ENCODE measurements at regions not wholly inside any gene's neighbourhood (a gene's known extent, or its start where the extent isn't known, plus 50 kb on each side); places are given as distances from the start of the nearest gene placed in this dataset.

DNA sequence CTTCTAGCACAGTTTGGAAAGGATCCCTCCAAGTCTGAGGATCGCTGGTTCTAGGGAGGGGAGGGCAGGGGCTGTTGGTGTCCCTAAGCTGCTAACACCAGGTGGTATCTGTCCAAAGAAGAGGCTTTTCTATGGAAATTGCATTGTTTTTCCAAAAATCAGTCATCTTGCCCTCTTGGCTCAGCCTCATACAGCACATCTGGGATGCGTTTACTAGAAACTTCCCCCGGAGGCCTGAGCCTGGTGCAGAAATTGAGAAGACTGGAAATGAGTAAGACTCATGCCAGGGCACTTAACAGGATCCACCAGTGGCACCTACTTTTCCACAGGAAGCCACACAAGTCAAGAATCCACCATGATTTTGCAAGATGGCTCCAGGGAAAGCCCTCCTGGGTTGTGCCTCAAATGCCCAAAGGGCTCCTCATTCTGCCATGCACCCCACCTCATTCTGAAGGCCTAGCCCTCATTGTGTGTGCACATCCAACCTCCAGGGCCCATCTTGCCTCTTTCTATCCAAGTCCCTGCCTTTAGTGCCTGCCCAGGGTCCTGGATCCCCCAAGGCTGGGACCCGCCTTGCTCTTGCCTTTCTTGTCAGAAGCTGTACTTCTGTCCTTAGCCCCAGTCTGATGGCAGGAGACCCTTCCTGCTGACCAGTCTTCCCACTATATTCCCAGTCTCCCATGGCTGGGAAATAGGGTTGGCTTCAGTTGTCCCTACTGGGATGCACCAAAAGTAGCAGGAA is 97.6 kb downstream of the MRPL14 start:
- WGBS (ENCODE audit: insufficient coverage), result 87% methylated on average over 3 of the region's 4 CpGs
- Histone ChIP-seq H3K9me3 (no peaks in the 10 kb centered on the region), H3K27me3 (replicated peaks in 1 of 2; ENCODE audit: control insufficient read depth in 2 of 2, extremely low read depth in 1 of 2, insufficient read depth in 2 of 2, low read length in 1 of 2) (peaks cover 0 to 25% of the 10 kb centered on the region in 2 experiments), H3K36me3 (ENCODE audit: control insufficient read depth in 2 of 2, extremely low read depth in 1 of 2, insufficient read depth in 1 of 2, low read length in 1 of 2) (no peaks in the 10 kb centered on the region), H3K4me1 (ENCODE audit: control insufficient read depth in 1 of 2, extremely low read depth in 1 of 2, insufficient read depth in 2 of 2, low read length in 2 of 2) (no peaks in the 10 kb centered on the region), H3K27ac (ENCODE audit: low read length) (no peak overlapping the region), H3K4me3 (ENCODE audit: control insufficient read depth in 1 of 2, extremely low read depth in 1 of 2, low read length in 1 of 2) (no peak overlapping the region)
- Mint-ChIP-seq H3K27me3 (peaks cover 6 to 15% of the 10 kb centered on the region in 2 donors), H3K9me3 (no peaks in the 10 kb centered on the region), H3K4me1 (no peaks in the 10 kb centered on the region), H3K4me3 (no peak overlapping the region), H3K36me3 (no peaks in the 10 kb centered on the region), H3K27ac (no peak overlapping the region)
- ChIA-PET POLR2A (no interaction called here), CTCF (no interaction called here)
- DNase-seq (no peak), ATAC-seq (replicated peaks in 1 of 4) (no peak)

DNA sequence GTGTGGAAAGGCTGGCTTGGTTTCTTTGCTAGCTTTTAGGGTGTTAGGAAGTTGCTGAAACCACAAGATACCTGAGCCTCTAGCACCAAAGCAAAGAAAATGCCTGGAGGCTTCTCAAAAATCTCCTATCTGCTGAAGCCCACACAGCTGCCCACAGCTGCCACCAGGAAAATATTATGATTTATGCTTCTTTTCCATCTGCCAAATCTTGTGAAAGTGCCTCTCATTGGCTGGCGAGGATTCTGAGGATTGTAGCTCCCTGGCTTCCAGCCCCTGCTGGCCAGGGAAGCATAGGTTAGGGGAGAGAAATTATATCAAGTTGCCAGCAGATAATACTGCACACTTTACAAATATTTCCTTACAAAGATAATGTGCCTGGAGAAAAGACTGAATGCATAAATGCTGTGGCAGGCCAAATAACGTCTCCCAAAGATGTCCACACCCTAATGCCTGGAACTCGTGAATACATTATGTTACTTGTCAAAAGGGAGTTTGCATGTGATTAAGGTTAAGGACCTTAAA is 98.4 kb downstream of the MRPL14 start:
- H3K27me3 ChIP-seq (replicated peaks in 1 of 2; ENCODE audit: control insufficient read depth in 2 of 2, extremely low read depth in 1 of 2, insufficient read depth in 2 of 2, low read length in 1 of 2), result peaks cover 0 to 27% of the 10 kb centered on the region in 2 experiments
- ChIA-PET CTCF (no interaction called here), POLR2A (no interaction called here)
- Mint-ChIP-seq H3K4me1 (no peaks in the 10 kb centered on the region), H3K9me3 (no peaks in the 10 kb centered on the region), H3K4me3 (no peak overlapping the region), H3K27me3 (peaks cover 6 to 18% of the 10 kb centered on the region in 2 donors), H3K36me3 (no peaks in the 10 kb centered on the region), H3K27ac (no peak overlapping the region)
- no peak overlapping the region for H3K4me3 ChIP-seq (ENCODE audit: control insufficient read depth in 1 of 2, extremely low read depth in 1 of 2, low read length in 1 of 2)
- ATAC-seq (replicated peaks in 1 of 4), result no peak
- no peaks in the 10 kb centered on the region for H3K9me3 ChIP-seq
- no peak for DNase-seq
- H3K27ac ChIP-seq (ENCODE audit: low read length), result no peak overlapping the region
- WGBS (ENCODE audit: insufficient coverage), result no CpG with 5 or more reads among the region's 3 CpGs
- no peaks in the 10 kb centered on the region for H3K36me3 ChIP-seq (ENCODE audit: control insufficient read depth in 2 of 2, extremely low read depth in 1 of 2, insufficient read depth in 1 of 2, low read length in 1 of 2)
- no peaks in the 10 kb centered on the region for H3K4me1 ChIP-seq (ENCODE audit: control insufficient read depth in 1 of 2, extremely low read depth in 1 of 2, insufficient read depth in 2 of 2, low read length in 2 of 2)

DNA sequence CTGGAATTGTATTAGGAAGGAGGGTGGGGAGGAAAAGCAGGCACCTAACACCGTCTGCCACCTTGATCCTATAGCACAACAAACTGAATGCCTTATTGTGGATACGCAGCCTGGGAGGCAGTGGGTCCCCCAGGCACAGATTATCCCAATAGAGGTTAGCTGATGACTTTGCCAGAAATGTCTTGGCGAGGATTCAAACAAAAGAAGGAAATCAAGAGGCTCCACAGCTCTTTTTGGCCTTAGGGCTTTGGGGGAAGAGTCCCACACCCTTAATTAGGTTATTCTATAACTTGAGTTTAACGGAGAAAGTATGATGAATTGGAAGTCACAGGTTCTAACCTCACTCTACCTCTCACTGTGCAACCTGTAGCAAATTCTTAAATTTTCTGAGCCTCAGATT is 102.0 kb downstream of the MRPL14 start:
- Histone ChIP-seq H3K4me3 (ENCODE audit: control insufficient read depth in 1 of 2, extremely low read depth in 1 of 2, low read length in 1 of 2) (no peak overlapping the region), H3K27me3 (replicated peaks in 1 of 2; ENCODE audit: control insufficient read depth in 2 of 2, extremely low read depth in 1 of 2, insufficient read depth in 2 of 2, low read length in 1 of 2) (peaks cover 0 to 51% of the 10 kb centered on the region in 2 experiments), H3K36me3 (ENCODE audit: control insufficient read depth in 2 of 2, extremely low read depth in 1 of 2, insufficient read depth in 1 of 2, low read length in 1 of 2) (no peaks in the 10 kb centered on the region), H3K9me3 (no peaks in the 10 kb centered on the region), H3K4me1 (ENCODE audit: control insufficient read depth in 1 of 2, extremely low read depth in 1 of 2, insufficient read depth in 2 of 2, low read length in 2 of 2) (no peaks in the 10 kb centered on the region), H3K27ac (ENCODE audit: low read length) (no peak overlapping the region)
- ATAC-seq (replicated peaks in 1 of 4) (no peak), DNase-seq (no peak)
- peaks cover 12 to 19% of the 10 kb centered on the region in 2 donors for H3K27me3 Mint-ChIP-seq
- no peaks in the 10 kb centered on the region for H3K9me3 Mint-ChIP-seq
- POLR2A ChIA-PET, result no interaction called here
- CTCF ChIA-PET, result no interaction called here
- no peak overlapping the region for H3K27ac Mint-ChIP-seq
- H3K4me1 Mint-ChIP-seq, result no peaks in the 10 kb centered on the region
- H3K4me3 Mint-ChIP-seq, result no peak overlapping the region
- no peaks in the 10 kb centered on the region for H3K36me3 Mint-ChIP-seq
- WGBS (ENCODE audit: insufficient coverage), result no CpG with 5 or more reads among the region's 4 CpGs

- WGBS (ENCODE audit: insufficient coverage), result 49% methylated on average over 2 of the region's 7 CpGs
- Histone ChIP-seq H3K4me3 (ENCODE audit: control insufficient read depth in 1 of 2, extremely low read depth in 1 of 2, low read length in 1 of 2) (no peak overlapping the region), H3K4me1 (ENCODE audit: control insufficient read depth in 1 of 2, extremely low read depth in 1 of 2, insufficient read depth in 2 of 2, low read length in 2 of 2) (no peaks in the 10 kb centered on the region), H3K27ac (ENCODE audit: low read length) (no peak overlapping the region), H3K36me3 (ENCODE audit: control insufficient read depth in 2 of 2, extremely low read depth in 1 of 2, insufficient read depth in 1 of 2, low read length in 1 of 2) (no peaks in the 10 kb centered on the region), H3K9me3 (no peaks in the 10 kb centered on the region), H3K27me3 (replicated peaks in 1 of 2; ENCODE audit: control insufficient read depth in 2 of 2, extremely low read depth in 1 of 2, insufficient read depth in 2 of 2, low read length in 1 of 2) (peaks cover 0 to 48% of the 10 kb centered on the region in 2 experiments)
- no peak for ATAC-seq (replicated peaks in 1 of 4)
- Mint-ChIP-seq H3K27me3 (peaks cover 13 to 19% of the 10 kb centered on the region in 2 donors), H3K4me3 (no peak overlapping the region), H3K4me1 (no peaks in the 10 kb centered on the region), H3K9me3 (no peaks in the 10 kb centered on the region), H3K27ac (no peak overlapping the region), H3K36me3 (no peaks in the 10 kb centered on the region)
- CTCF ChIA-PET, result no interaction called here
- POLR2A ChIA-PET, result no interaction called here
- DNase-seq, result no peak
Observed at GRCh38 chr6:44024574-44025219, 102.6 kb downstream of the MRPL14 start.

- peaks cover 13 to 18% of the 10 kb centered on the region in 2 donors for H3K27me3 Mint-ChIP-seq
- no peak for ATAC-seq (replicated peaks in 1 of 4)
- Histone ChIP-seq H3K27me3 (replicated peaks in 1 of 2; ENCODE audit: control insufficient read depth in 2 of 2, extremely low read depth in 1 of 2, insufficient read depth in 2 of 2, low read length in 1 of 2) (peaks cover 0 to 47% of the 10 kb centered on the region in 2 experiments), H3K4me3 (ENCODE audit: control insufficient read depth in 1 of 2, extremely low read depth in 1 of 2, low read length in 1 of 2) (no peak overlapping the region), H3K4me1 (ENCODE audit: control insufficient read depth in 1 of 2, extremely low read depth in 1 of 2, insufficient read depth in 2 of 2, low read length in 2 of 2) (no peaks in the 10 kb centered on the region), H3K9me3 (no peaks in the 10 kb centered on the region), H3K27ac (ENCODE audit: low read length) (no peak overlapping the region), H3K36me3 (ENCODE audit: control insufficient read depth in 2 of 2, extremely low read depth in 1 of 2, insufficient read depth in 1 of 2, low read length in 1 of 2) (no peaks in the 10 kb centered on the region)
- H3K27ac Mint-ChIP-seq, result no peak overlapping the region
- 58% methylated on average over 4 of the region's 8 CpGs for WGBS (ENCODE audit: insufficient coverage)
- CTCF ChIA-PET, result no interaction called here
- H3K9me3 Mint-ChIP-seq, result no peaks in the 10 kb centered on the region
- no peaks in the 10 kb centered on the region for H3K4me1 Mint-ChIP-seq
- DNase-seq, result no peak
- H3K36me3 Mint-ChIP-seq, result no peaks in the 10 kb centered on the region
- no peak overlapping the region for H3K4me3 Mint-ChIP-seq
- POLR2A ChIA-PET, result no interaction called here
Observed at GRCh38 chr6:44023586-44024454, 103.4 kb downstream of the MRPL14 start.

- ChIA-PET CTCF (no interaction called here), POLR2A (no interaction called here)
- peaks cover 0 to 47% of the 10 kb centered on the region in 2 experiments for H3K27me3 ChIP-seq (replicated peaks in 1 of 2; ENCODE audit: control insufficient read depth in 2 of 2, extremely low read depth in 1 of 2, insufficient read depth in 2 of 2, low read length in 1 of 2)
- H3K9me3 ChIP-seq, result no peaks in the 10 kb centered on the region
- H3K27ac ChIP-seq (ENCODE audit: low read length), result no peak overlapping the region
- H3K27me3 Mint-ChIP-seq, result peaks cover 13 to 18% of the 10 kb centered on the region in 2 donors
- H3K27ac Mint-ChIP-seq, result no peak overlapping the region
- no peaks in the 10 kb centered on the region for H3K36me3 Mint-ChIP-seq
- no peak overlapping the region for H3K4me3 Mint-ChIP-seq
- DNase-seq, result no peak
- no peak overlapping the region for H3K4me3 ChIP-seq (ENCODE audit: control insufficient read depth in 1 of 2, extremely low read depth in 1 of 2, low read length in 1 of 2)
- H3K36me3 ChIP-seq (ENCODE audit: control insufficient read depth in 2 of 2, extremely low read depth in 1 of 2, insufficient read depth in 1 of 2, low read length in 1 of 2), result no peaks in the 10 kb centered on the region
- H3K4me1 ChIP-seq (ENCODE audit: control insufficient read depth in 1 of 2, extremely low read depth in 1 of 2, insufficient read depth in 2 of 2, low read length in 2 of 2), result no peaks in the 10 kb centered on the region
- WGBS (ENCODE audit: insufficient coverage), result 86% methylated on average over 7 of the region's 14 CpGs
- H3K9me3 Mint-ChIP-seq, result no peaks in the 10 kb centered on the region
- H3K4me1 Mint-ChIP-seq, result no peaks in the 10 kb centered on the region
- no peak for ATAC-seq (replicated peaks in 1 of 4)
Observed at GRCh38 chr6:44022671-44023352, 104.4 kb downstream of the MRPL14 start.
